HG02938 (cell line): ENCODE measurements at regions not wholly inside any gene's neighbourhood (a gene's known extent, or its start where the extent isn't known, plus 50 kb on each side); places are given as distances from the start of the nearest gene placed in this dataset.
"Not testable (repeated sequence)": the region's sequence is repeated elsewhere in the genome, so short reads cannot be mapped to it uniquely, and the experiment has no call there.

Experiments used
- ATAC-seq: cut with Tn5 transposase; IDR thresholded peaks from one replicate; pipeline ENCODE4 v1.9.1; 2021; ENCODE audit warnings: mild to moderate bottlenecking, moderate library complexity; ENCODE audit not compliant: unreplicated experiment

- no peak for ATAC-seq
These were observed 822.7 kb upstream of the SEMA6D start for GRCh38 chr15:46894644-46895043.

DNA sequence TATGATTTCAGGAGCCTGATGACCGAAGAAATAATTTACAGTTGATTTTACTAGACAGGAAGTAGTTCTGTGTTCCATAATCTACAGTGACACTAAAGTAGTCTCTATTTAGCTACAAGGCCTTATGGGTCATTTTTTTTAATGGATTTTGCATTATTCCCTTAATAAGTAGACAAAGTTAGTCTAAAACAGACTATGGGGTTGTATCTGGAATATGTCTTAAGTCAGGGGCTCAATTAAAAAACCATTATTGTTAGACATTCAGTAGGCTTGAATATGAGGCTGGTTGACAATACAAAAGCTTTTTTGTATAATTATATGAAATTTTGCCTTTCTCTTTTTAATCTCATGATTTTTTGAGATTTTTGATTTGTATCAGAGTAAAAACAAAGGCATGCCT is 820.0 kb upstream of the SEMA6D start:
- ATAC-seq = no peak

DNA sequence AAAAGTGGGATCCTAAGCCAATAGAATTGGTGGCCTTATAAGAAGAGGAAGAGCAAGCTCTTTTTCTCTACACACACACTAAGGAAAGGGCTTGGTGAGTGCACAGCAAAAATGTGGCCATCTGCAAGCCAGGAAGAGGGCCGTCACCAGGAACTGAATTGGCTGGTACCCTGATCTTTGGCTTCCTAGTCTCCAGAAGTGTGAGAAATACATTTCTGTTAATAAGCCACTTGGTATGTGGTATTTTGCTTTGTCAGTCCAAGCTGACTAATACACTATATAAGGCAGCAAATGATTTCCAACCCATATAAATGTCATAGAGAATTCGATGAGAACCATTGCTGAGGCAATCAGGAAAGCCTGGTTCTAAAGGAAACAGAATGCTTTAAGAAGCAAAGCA is 816.3 kb upstream of the SEMA6D start:
- ATAC-seq = no peak

GRCh38 chr15:46917721-46918252 is 799.5 kb upstream of the SEMA6D start:
- no peak for ATAC-seq

GRCh38 chr15:46918462-46919140 is 798.7 kb upstream of the SEMA6D start:
- ATAC-seq = no peak

DNA sequence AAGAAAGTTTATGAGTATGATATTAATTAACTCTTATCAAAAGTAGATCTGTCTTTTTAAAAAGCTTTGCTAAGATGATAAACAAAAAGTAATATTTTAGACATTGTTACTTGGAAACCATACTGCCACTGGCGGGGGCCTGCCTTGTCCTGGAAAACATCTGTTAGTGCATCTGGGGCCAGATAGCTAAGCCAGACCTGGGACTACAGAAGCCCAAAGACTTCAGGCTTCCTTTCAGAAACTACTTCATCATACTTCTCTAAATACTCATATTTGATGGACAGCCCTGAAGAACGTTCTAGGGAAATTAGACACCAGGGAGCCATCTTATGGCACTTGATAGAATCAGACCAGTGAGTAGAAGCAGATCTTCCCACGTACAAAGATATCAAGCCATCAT is 795.4 kb upstream of the SEMA6D start:
- ATAC-seq = no peak

DNA sequence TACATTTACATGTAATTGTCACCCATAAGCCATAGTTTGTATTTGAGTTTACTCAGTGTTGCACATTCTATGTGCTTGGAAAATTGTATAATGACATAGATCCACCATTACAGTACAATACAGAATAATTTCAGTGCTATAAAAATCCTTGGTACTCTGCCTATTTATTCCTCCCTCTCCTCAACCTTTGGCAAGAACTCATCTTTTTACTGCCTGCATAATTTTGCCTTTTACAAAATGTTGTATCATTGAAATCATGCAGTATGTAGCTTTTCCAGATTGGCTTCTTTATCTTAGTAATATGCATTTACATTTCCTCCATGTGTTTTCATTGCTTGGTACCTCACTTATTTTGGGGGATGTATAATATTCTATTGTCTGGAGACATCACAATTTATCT is 786.9 kb upstream of the SEMA6D start:
- no peak for ATAC-seq

DNA sequence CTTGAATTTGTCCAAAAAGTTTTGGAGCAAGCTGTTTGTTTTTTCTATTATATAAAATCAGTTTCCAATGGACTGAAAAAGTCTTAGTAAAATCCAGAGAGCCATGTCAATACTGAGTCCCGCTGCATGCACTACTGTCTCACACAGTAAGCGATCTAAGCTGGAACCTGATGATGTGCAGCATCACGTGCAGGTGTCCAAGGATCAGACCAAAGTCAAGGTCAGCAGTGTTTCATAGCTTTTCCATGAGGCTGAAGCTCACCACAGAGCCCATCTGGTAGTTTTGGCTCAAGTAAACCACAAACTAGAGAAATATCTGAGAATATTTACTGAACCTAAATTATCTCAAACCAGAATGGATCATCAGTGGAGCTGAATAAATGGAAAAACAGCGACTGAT is 784.0 kb upstream of the SEMA6D start:
- no peak for ATAC-seq

GRCh38 chr15:46934851-46935250 is 782.5 kb upstream of the SEMA6D start:
- no peak for ATAC-seq

DNA sequence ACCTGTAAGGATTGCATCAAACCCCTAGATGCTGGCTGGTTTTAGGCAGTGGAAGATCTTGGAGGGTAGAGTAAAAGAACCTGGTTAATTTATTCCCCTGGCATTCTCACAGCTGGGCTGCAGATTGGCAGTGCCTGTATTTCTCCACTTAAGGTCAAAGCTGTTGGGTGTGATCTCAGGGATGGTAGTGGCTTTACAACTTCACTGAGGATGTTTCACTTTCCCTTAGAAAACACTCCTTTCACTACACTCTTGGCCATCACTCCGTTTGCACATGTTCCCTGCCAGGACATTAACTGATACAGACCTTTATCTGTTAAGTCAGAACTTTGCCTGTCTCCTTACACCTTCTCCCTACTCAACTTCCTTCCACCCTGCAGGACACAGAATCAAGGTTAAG is 779.1 kb upstream of the SEMA6D start:
- ATAC-seq = no peak

GRCh38 chr15:46941241-46941640 is 776.1 kb upstream of the SEMA6D start:
- no peak for ATAC-seq

DNA sequence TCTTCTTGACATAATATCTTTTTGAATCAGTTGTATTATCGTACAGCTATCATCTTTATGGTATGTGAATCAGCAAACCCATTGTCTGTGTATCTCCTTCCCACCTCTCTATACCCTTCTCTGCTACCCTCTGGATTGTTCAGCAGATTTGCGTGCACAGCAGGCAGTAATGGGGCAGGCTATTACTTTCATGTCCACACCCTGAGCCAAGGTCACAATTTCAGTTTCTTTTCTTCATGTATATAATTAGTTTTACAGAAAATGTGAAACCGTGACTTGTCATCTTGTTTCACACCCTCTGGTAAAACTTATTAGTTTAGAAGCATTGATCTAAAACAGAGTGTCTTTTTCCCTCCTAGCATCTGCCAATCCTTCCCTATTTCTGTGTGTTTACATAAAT is 770.4 kb upstream of the SEMA6D start:
- ATAC-seq = no peak

DNA sequence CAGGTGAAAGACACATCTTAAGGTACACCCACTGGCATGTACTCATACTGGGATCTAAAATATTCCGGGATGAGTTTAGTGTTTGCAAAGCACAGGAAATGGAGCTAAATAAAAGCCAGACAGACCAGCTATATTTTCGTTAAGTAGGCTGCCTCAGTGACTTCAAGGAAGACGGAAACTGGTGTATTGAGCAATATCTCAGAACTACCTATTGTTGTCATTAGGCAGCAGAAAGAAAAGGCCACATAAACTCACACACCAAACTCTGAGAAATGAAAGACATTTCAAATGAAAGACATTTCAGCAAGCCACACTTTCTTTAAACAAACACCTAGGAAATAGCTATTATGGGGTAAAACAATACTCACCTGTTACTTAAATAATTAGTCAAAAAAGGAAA is 761.7 kb upstream of the SEMA6D start:
- ATAC-seq = no peak

GRCh38 chr15:46956456-46956855 is 760.8 kb upstream of the SEMA6D start:
- no peak for ATAC-seq

DNA sequence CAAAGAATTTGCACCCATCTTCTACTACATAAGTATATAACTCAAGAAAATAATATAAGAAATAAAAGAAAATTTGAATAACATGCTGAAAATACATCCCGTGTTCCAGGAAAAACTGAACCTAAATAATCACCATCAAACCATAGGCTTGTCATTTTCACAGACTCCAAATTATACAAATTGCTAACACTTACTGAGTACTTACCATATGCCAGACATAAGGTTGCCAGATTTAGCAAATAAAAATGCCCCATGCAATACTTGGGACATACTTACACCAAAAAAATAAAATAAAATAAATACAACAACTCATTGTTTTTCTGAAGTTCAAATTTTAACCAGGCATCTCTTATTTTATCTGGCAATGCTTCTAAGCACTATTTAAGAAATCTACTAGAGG is 760.4 kb upstream of the SEMA6D start:
- ATAC-seq = no peak

GRCh38 chr15:46960581-46960980 is 756.7 kb upstream of the SEMA6D start:
- ATAC-seq = no peak

DNA sequence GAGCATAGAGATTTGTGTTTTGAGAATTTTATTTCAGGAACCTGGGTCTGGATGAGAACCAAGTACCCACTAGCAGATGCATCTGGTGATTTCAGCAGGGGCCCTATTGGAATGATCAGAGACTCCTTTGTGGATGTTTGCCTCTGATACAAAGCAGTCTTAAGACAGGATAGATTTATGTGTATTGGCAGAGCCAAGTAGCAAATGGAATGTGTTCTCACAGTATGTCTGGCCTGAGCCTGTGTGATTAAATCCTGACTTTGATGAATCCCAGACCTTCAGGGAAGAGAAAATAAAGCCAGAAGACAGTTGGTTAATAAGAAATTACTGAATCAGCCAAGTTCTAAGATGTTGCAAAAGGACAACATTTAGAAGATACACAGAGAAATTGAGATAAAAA is 755.5 kb upstream of the SEMA6D start:
- ATAC-seq = no peak

GRCh38 chr15:46988055-46988454 is 729.2 kb upstream of the SEMA6D start:
- ATAC-seq = not testable (repeated sequence)

DNA sequence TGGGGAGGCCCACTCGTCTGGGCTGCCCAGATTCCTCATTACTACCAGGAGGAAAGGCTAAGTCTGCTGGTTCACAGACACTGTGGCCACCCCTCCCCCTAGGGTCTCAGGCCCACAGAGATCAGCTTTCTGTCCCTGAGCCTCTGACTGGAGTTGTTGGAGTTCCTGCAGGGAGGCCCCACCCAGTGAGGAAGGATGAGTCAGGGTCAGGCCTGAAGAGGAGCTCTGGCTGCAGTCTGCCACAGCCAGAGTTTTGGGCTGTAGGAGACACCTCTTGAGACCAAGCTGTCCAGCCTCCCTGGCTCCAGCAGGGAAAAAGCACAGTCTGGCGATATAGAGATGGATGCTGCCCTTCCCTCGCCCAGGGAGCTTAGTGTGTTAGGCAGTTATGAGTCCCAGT is 720.9 kb upstream of the SEMA6D start:
- ATAC-seq = no peak

DNA sequence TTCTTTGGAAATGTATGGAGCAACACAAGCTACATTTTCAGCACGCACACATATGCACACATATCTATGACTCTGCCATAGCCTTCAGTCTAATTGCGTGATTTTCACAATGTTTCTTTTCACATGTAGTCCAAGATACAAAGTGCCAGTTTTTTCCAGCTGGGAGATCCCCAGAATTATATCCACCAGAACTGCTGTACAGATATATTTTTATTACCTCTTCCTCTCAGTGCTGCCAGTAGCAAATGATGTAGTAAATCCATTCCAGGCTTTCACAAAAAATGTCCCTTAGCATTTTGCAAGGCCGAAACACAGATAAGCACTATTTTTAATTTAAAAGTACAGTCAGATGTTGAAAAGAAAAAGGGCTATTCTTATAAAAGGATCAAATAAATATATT is 719.8 kb upstream of the SEMA6D start:
- no peak for ATAC-seq

DNA sequence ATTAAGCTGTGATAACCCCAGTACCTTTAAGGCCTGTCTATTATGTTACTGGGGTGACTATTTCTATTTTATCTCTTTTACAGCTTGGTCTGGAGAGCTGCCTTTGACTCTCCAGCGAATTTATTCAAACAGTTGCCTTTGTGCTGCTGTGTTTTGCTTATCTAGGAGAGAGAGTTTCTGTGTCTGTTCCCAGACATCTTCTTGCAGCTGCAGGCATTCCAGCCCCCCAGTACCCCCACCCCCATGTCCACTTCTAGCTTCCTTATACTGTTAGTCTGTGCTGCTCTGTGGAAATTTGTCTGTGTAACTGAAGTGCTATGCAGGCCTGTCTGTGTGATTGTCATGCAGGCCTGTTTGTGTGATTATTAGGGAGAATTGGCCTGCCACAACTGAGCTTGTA is 713.7 kb upstream of the SEMA6D start:
- ATAC-seq = no peak

DNA sequence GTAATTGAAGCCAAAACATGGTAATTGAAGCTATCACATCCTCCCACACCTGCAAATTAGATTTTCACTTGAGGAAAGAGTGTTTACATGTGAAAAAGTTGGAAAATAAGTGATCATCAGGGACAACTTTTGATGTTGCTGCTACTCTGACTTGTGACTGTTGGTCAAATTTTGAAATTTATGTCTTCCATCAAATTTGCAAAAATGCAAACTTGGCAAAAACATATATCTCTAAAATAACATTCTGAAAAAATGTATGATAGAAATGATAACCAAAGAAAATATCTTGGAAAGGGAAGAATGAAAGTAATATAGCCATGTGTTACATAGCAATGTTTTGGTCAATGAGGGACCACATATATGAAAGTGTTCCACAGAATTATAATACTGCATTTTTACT is 703.9 kb upstream of the SEMA6D start:
- no peak for ATAC-seq

DNA sequence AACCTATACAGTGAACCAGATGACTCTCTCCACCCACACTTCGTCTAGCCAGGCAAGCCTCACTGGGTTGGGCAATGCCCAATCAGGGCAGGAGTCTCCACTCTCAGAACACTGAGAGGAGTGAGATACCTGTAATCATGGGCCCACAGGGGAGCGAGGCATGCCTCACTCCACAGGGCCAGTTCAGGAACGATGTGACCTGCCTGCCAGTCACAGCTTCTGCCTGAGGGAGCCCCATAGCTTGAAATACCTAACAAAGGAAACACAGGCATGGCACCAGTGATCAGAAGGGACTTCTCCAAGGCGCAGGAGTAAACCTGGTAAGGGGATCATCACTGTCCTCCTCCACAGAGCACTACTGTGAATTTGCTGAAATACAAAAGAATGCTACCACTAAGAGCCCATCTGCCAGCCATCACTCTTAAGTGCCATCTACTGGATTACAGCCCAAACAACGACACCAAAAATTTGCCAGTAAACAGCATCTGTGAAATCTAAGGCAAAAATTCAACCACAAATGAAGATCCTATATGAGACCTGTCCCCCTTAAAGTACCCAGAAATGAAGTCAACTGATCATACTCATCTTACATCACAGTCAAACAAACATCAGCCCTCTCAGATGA is 689.9 kb upstream of the SEMA6D start:
- ATAC-seq = no peak
